GM19468 (cell line): ENCODE measurements at regions not wholly inside any gene's neighbourhood (a gene's known extent, or its start where the extent isn't known, plus 50 kb on each side); places are given as distances from the start of the nearest gene placed in this dataset.

Source experiments
- ATAC-seq: cut with Tn5 transposase; IDR thresholded peaks from one replicate; pipeline ENCODE4 v1.9.1; 2021; ENCODE audit warnings: mild to moderate bottlenecking, moderate library complexity, moderate number of reproducible peaks; ENCODE audit not compliant: unreplicated experiment; ENCODE audit errors: extremely low read depth

DNA sequence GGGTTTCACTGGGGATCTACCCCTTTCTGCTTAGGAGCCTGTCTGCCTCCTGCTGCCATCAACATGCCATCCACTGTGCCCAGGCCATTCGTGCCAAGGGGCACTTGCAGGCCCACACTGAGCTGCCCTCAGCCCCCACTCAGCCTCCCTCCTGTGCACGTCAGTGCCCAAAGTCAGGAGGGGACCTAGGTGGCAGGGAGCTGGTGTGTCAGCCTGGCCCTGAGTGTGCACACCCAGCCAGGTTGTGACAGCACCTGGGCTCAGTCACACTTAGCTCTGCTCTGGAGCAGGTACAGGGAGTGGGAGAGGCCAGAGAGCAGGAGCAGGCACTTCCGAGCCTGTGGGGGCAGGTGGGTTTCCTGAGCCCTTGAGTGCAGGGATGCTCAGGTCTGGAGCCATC lies 63.6 kb upstream of the SYNCRIP start:
- no peak for ATAC-seq

- ATAC-seq: no peak
These were observed 62.5 kb upstream of the SYNCRIP start for GRCh38 chr6:85705220-85705619.

DNA sequence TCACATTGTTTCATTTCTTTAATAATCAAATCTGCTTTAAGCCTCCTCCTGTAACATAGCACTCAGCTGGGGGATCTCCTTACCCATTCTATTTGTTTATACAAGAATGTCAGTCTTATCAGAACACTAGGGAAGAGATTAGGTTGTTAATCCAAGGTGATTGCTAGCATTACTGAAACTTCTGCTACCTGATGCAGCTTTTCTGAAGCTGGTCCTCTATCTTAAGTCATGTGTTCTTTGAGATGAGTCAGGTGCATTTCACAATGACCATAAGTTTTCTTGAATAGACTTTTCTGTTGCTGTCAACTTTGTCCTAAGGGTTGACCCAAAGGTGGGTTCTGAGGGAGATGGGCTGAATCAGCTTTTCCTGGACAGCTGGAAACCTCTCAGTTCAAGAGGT lies 60.7 kb upstream of the SYNCRIP start:
- no peak for ATAC-seq
